ENCODE measurements at regions not wholly inside any gene's neighbourhood (a gene's known extent, or its start where the extent isn't known, plus 50 kb on each side); places are given as distances from the start of the nearest gene placed in this dataset.

- TF ChIP-seq CTCF (IDR thresholded peaks at IDR 0.05) (no peak), POLR2AphosphoS5 (IDR thresholded peaks at IDR 0.05) (no peak), POLR2A (IDR thresholded peaks at IDR 0.05) (no peak), EP300 (IDR thresholded peaks at IDR 0.05) (no peak)
Observed at GRCh38 chr12:33581613-33582122, 142.0 kb upstream of the SYT10 start.
